ENCODE measurements at regions not wholly inside any gene's neighbourhood (a gene's known extent, or its start where the extent isn't known, plus 50 kb on each side); places are given as distances from the start of the nearest gene placed in this dataset.

GRCh38 chr11:4211991-4212390 is 117.4 kb downstream of the RRM1 start:
- no peaks in the 10 kb centered on the region for H3K36me3 ChIP-seq (replicated peaks in 1 of 2)
- intact Hi-C loops (cut with DNase I), result no loop called here
- TF ChIP-seq POLR2A (IDR thresholded peaks at IDR 0.05), result no peak
- TF ChIP-seq CTCF (IDR thresholded peaks at IDR 0.05), result no peak
- H3K27ac ChIP-seq, result no peak overlapping the region
- no peaks in the 10 kb centered on the region for H3K4me1 ChIP-seq (replicated peaks in 1 of 2)
- no peak for DNase-seq
- H3K9me3 ChIP-seq (replicated peaks in 1 of 3), result no peaks in the 10 kb centered on the region
- H3K4me3 ChIP-seq, result no peak overlapping the region
- 9 to 20% (median 11%) methylated on average over 19 to 24 of the region's 24 CpGs for WGBS, 4 donors
- peaks cover under 1% of the 10 kb centered on the region for H3K27me3 ChIP-seq

GRCh38 chr11:4203603-4204360 is 109.2 kb downstream of the RRM1 start:
- WGBS, 4 donors, result 73 to 77% (median 75%) methylated on average over 9 of the region's 9 CpGs
- intact Hi-C loops (cut with DNase I), result no loop called here

GRCh38 chr11:4202749-4203148 is 108.2 kb downstream of the RRM1 start:
- DNase-seq, result no peak
- peaks cover 4% of the 10 kb centered on the region for H3K27me3 ChIP-seq
- intact Hi-C loops (cut with DNase I), result no loop called here
- H3K9me3 ChIP-seq (replicated peaks in 1 of 3), result no peaks in the 10 kb centered on the region
- H3K27ac ChIP-seq, result no peak overlapping the region
- H3K4me1 ChIP-seq (replicated peaks in 1 of 2), result no peaks in the 10 kb centered on the region
- TF ChIP-seq POLR2A (IDR thresholded peaks at IDR 0.05), result no peak
- TF ChIP-seq CTCF (IDR thresholded peaks at IDR 0.05), result no peak
- no peaks in the 10 kb centered on the region for H3K36me3 ChIP-seq (replicated peaks in 1 of 2)
- no peak overlapping the region for H3K4me3 ChIP-seq

More at GRCh38 chr11:4203603-4204360, 109.2 kb downstream of the RRM1 start:
- H3K9me3 ChIP-seq (replicated peaks in 1 of 3), result no peaks in the 10 kb centered on the region
- H3K4me3 ChIP-seq, result no peak overlapping the region
- no peak for DNase-seq
- H3K27me3 ChIP-seq, result peaks cover 4% of the 10 kb centered on the region
- H3K4me1 ChIP-seq (replicated peaks in 1 of 2), result no peaks in the 10 kb centered on the region
- TF ChIP-seq CTCF (IDR thresholded peaks at IDR 0.05) (no peak), POLR2A (IDR thresholded peaks at IDR 0.05) (no peak)
- no peak overlapping the region for H3K27ac ChIP-seq
- no peaks in the 10 kb centered on the region for H3K36me3 ChIP-seq (replicated peaks in 1 of 2)

GRCh38 chr11:4197112-4197511 is 102.5 kb downstream of the RRM1 start:
- intact Hi-C loops (cut with DNase I), result no loop called here
- no peaks in the 10 kb centered on the region for H3K27me3 ChIP-seq
- DNase-seq, result no peak
- WGBS, 4 donors, result 76 to 87% (median 84%) methylated on average over 2 of the region's 2 CpGs
- no peaks in the 10 kb centered on the region for H3K9me3 ChIP-seq (replicated peaks in 1 of 3)
- H3K27ac ChIP-seq, result no peak overlapping the region
- H3K36me3 ChIP-seq (replicated peaks in 1 of 2), result no peaks in the 10 kb centered on the region
- TF ChIP-seq POLR2A (IDR thresholded peaks at IDR 0.05), result no peak
- TF ChIP-seq CTCF (IDR thresholded peaks at IDR 0.05), result no peak
- no peak overlapping the region for H3K4me3 ChIP-seq
- no peaks in the 10 kb centered on the region for H3K4me1 ChIP-seq (replicated peaks in 1 of 2)
